HCT116 (cell line): ENCODE measurements at regions not wholly inside any gene's neighbourhood (a gene's known extent, or its start where the extent isn't known, plus 50 kb on each side); places are given as distances from the start of the nearest gene placed in this dataset.

Experiments used
- ATAC-seq: fragments of 200-7000 bp; cut with Tn5 transposase; 2 replicates; pipeline ENCODE4 v1.9.1; 2020; ENCODE audit warnings: mild to moderate bottlenecking, moderate library complexity
- BruUV-seq: library from RNA; stranded (reverse); fragments of 400-500 nt; replicated peaks from 2 replicates; lab custom pipeline; 2021; lab: Mats Ljungman, UMichigan
- CTCF ChIA-PET: fragments of 300-600 bp; sonication (Branson Sonifier 250); formaldehyde crosslinking; loops from one replicate; lab custom pipeline; 2021; ENCODE audit warnings: antibody characterized with exemption; lab: Charles Lee
- POLR2A ChIA-PET: fragments of 300-600, 350-600 bp; sonication (Branson Sonifier 250); formaldehyde crosslinking; loops from one replicate; lab custom pipeline; 2021; ENCODE audit warnings: antibody characterized with exemption; lab: Charles Lee
- RAD21 ChIA-PET, 2 experiments: fragments of 300-600 bp; sonication (Branson Sonifier 250); formaldehyde crosslinking; loops; one replicate each; lab custom pipeline; 2023; ENCODE audit warnings: low total read pairs in 2 of 2; ENCODE audit not compliant: uncharacterized antibody in 2 of 2, unreplicated experiment in 2 of 2, low non-redundant PET in 1 of 2; lab: Charles Lee
- DNase-seq: peaks from one replicate; pipeline ENCODE4 v3.0.0-alpha.2; 2010; ENCODE audit warnings: low read depth, low spot score
- H2AFZ ChIP-seq: fragments of 200-600 bp; shearing (Covaris generic), sonication (generic); 2 replicates; pipeline ENCODE4 v1.6.1; 2017; ENCODE audit warnings: low read depth, mixed run types, mixed read lengths, antibody characterized with exemption, low read length; ENCODE audit not compliant: poor library complexity, severe bottlenecking
- H3K27ac ChIP-seq: 2 replicates; pipeline ENCODE4 v1.5.1; 2012; ENCODE audit warnings: low read depth, low read length
- H3K27me3 ChIP-seq: fragments of 200-600 bp; sonication (generic); 2 replicates; pipeline ENCODE4 v1.6.1; 2016; ENCODE audit warnings: mixed run types, low read length, mixed read lengths; ENCODE audit not compliant: insufficient read depth
- H3K36me3 ChIP-seq, 2 experiments: fragments of 200-500 bp in 1 of 2; fragments of 200-600 bp in 1 of 2; sonication (Bioruptor generic) in 1 of 2; sonication (generic) in 1 of 2; 2 replicates each; pipeline versions ENCODE4 v1.5.1 to v1.6.1; 2014 to 2016; ENCODE audit warnings: low read length in 2 of 2, inconsistent platforms in 1 of 2, mixed read lengths in 1 of 2, mixed run types in 1 of 2; ENCODE audit not compliant: insufficient read depth in 2 of 2, control insufficient read depth in 1 of 2
- H3K4me1 ChIP-seq, 2 experiments: fragments of 200-600 bp in 1 of 2; sonication (generic) in 1 of 2; 2 replicates each; pipeline versions ENCODE4 v1.5.1 to v1.6.1; 2012 to 2017; ENCODE audit warnings: low read length in 2 of 2, inconsistent platforms in 1 of 2, mild to moderate bottlenecking in 1 of 2, mixed read lengths in 1 of 2, mixed run types in 1 of 2, moderate library complexity in 1 of 2; ENCODE audit not compliant: insufficient read depth in 2 of 2, control insufficient read depth in 1 of 2
- H3K4me2 ChIP-seq: fragments of 200-600 bp; sonication (generic); 2 replicates; pipeline ENCODE4 v1.6.1; 2017; ENCODE audit warnings: mixed run types, low read length, mixed read lengths
- H3K4me3 ChIP-seq, 2 experiments: fragments of 200-600 bp in 1 of 2; sonication (generic) in 1 of 2; replicated peaks in 1 of 2; 2 replicates each; pipeline ENCODE4 v1.5.1; 2011 to 2016; ENCODE audit warnings: low read length in 2 of 2, control low read depth in 1 of 2, low read depth in 1 of 2, mild to moderate bottlenecking in 1 of 2, mixed read lengths in 1 of 2, mixed run types in 1 of 2
- H3K79me2 ChIP-seq: fragments of 200-600 bp; sonication (generic); 2 replicates; pipeline ENCODE4 v1.6.1; 2017; ENCODE audit warnings: mild to moderate bottlenecking, mixed run types, low read length, moderate library complexity, mixed read lengths; ENCODE audit not compliant: insufficient read depth
- H3K9ac ChIP-seq: fragments of 200-600 bp; sonication (generic); 2 replicates; pipeline ENCODE4 v1.6.1; 2016; ENCODE audit warnings: low read length, mixed read lengths
- H3K9me2 ChIP-seq: fragments of 200-600 bp; sonication (generic), shearing (Covaris generic); 2 replicates; pipeline ENCODE4 v1.6.1; 2017; ENCODE audit warnings: mixed run types, mild to moderate bottlenecking, moderate library complexity; ENCODE audit not compliant: insufficient read depth
- H3K9me3 ChIP-seq, 2 experiments: fragments of 200-500 bp in 1 of 2; fragments of 200-600 bp in 1 of 2; sonication (Bioruptor generic) in 1 of 2; sonication (generic) in 1 of 2; 2 replicates each; pipeline ENCODE4 v1.6.1; 2014 to 2017; ENCODE audit warnings: low read length in 2 of 2, mixed read lengths in 2 of 2, inconsistent platforms in 1 of 2, low read depth in 1 of 2, mild to moderate bottlenecking in 1 of 2, mixed run types in 1 of 2, moderate library complexity in 1 of 2; ENCODE audit not compliant: control insufficient read depth in 1 of 2, insufficient read depth in 1 of 2
- H4K20me1 ChIP-seq: fragments of 200-600 bp; sonication (generic), shearing (Covaris generic); 2 replicates; pipeline ENCODE4 v1.6.1; 2017; ENCODE audit warnings: mixed run types, mild to moderate bottlenecking, moderate library complexity; ENCODE audit not compliant: insufficient read depth
- CBX3 ChIP-seq: IDR thresholded peaks from 2 replicates; pipeline ENCODE4 v1.6.1; 2012; ENCODE audit warnings: low read depth
- CEBPB ChIP-seq: IDR thresholded peaks from 2 replicates; pipeline ENCODE4 v1.6.1; 2012; ENCODE audit warnings: low read depth
- EGR1 ChIP-seq: IDR thresholded peaks from 2 replicates; pipeline ENCODE4 v1.6.1; 2012; ENCODE audit warnings: low read depth
- ELF1 ChIP-seq: IDR thresholded peaks from 2 replicates; pipeline ENCODE4 v1.6.1; 2012; ENCODE audit warnings: low read depth, borderline replicate concordance
- EZH2 ChIP-seq: fragments of 200-600 bp; sonication (generic); IDR thresholded peaks from 2 replicates; pipeline ENCODE4 v1.6.1; 2017; ENCODE audit warnings: antibody characterized with exemption, mixed run types
- FOSL1 ChIP-seq: IDR thresholded peaks from 2 replicates; pipeline ENCODE4 v1.6.1; 2012; ENCODE audit warnings: low read depth
- POLR2A ChIP-seq: IDR thresholded peaks from 2 replicates; pipeline ENCODE4 v1.7.0; 2011; ENCODE audit warnings: borderline replicate concordance; ENCODE audit not compliant: insufficient read depth, insufficient read length; ENCODE audit errors: extremely low read depth
- POLR2AphosphoS5 ChIP-seq: IDR thresholded peaks from 2 replicates; pipeline ENCODE4 v1.6.1; 2011; ENCODE audit warnings: mild to moderate bottlenecking, low read depth, low read length, moderate library complexity
- SIN3A ChIP-seq: IDR thresholded peaks from 2 replicates; pipeline ENCODE4 v1.6.1; 2012; ENCODE audit warnings: low read depth
- SP1 ChIP-seq: IDR thresholded peaks from 2 replicates; pipeline ENCODE4 v1.6.1; 2012; ENCODE audit warnings: low read depth
- TCF7L2 ChIP-seq: IDR thresholded peaks from 2 replicates; pipeline ENCODE4 v1.7.0; 2011; ENCODE audit warnings: borderline replicate concordance, inconsistent platforms; ENCODE audit not compliant: insufficient read depth, insufficient read length; ENCODE audit errors: extremely low read depth
- YY1 ChIP-seq: IDR thresholded peaks from 2 replicates; pipeline ENCODE4 v1.6.1; 2011; ENCODE audit warnings: low read length, low read depth, moderate library complexity, mild to moderate bottlenecking; ENCODE audit not compliant: insufficient replicate concordance; ENCODE audit errors: extremely low read depth
- intact Hi-C: fragments of 100-400 bp; cut with micrococcal nuclease; formaldehyde crosslinking; loops from 2 replicates; pipeline ENCODE4 v1.10.0; 2022
- TF ChIP-seq, protein P1 (sequence below): IDR thresholded peaks from 2 replicates; pipeline ENCODE4 v1.6.1; 2012
- TF ChIP-seq, protein P2 (sequence below): IDR thresholded peaks from 2 replicates; pipeline ENCODE4 v1.6.1; 2011; ENCODE audit warnings: mild to moderate bottlenecking, low read length, moderate library complexity; ENCODE audit not compliant: insufficient replicate concordance; ENCODE audit errors: extremely low read depth
- TF ChIP-seq, protein P3 (sequence below): IDR thresholded peaks from 2 replicates; pipeline ENCODE4 v1.6.1; 2012
- TF ChIP-seq, protein P4 (sequence below): IDR thresholded peaks from 2 replicates; pipeline ENCODE4 v1.6.1; 2012; ENCODE audit warnings: low read depth

DNA sequence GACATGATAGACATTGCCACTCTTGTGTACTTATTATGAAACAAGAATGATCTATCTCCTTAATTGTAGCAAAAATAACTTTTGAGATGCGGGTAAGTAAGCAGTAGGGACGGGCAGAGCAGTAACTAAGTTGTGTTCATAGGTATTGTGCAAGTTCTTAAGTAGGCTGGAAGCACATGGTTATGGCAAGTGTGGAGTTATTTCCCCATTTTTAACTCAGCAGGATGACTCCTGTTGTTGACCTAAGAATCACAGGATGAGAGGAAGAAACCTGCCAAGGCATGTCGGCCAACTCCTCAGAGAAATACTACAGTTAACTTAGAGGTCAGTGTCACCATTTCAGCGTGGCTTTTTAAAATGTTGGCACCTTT is 51.1 kb upstream of the FN1 start:
- BruUV-seq = no TSS peak
- ATAC-seq (no peak), DNase-seq (no peak)
- Histone ChIP-seq H3K9me3 (no peaks in the 10 kb centered on the region), H3K27me3 (no peaks in the 10 kb centered on the region), H3K36me3 (no peaks in the 10 kb centered on the region), H3K9ac (no peak overlapping the region), H3K79me2 (no peaks in the 10 kb centered on the region), H3K4me1 (no peaks in the 10 kb centered on the region), H3K4me3 (no peak overlapping the region), H3K27ac (no peak overlapping the region), H4K20me1 (no peaks in the 10 kb centered on the region), H3K4me2 (no peak overlapping the region), H2AFZ (no peak overlapping the region), H3K9me2 (no peaks in the 10 kb centered on the region)
- ChIA-PET RAD21 (no interaction called here), POLR2A (no interaction called here), CTCF (no interaction called here)
- intact Hi-C loops = no loop called here
- TF ChIP-seq, protein P1, sequence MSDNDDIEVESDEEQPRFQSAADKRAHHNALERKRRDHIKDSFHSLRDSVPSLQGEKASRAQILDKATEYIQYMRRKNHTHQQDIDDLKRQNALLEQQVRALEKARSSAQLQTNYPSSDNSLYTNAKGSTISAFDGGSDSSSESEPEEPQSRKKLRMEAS = no peak
- TF ChIP-seq, protein P2, sequence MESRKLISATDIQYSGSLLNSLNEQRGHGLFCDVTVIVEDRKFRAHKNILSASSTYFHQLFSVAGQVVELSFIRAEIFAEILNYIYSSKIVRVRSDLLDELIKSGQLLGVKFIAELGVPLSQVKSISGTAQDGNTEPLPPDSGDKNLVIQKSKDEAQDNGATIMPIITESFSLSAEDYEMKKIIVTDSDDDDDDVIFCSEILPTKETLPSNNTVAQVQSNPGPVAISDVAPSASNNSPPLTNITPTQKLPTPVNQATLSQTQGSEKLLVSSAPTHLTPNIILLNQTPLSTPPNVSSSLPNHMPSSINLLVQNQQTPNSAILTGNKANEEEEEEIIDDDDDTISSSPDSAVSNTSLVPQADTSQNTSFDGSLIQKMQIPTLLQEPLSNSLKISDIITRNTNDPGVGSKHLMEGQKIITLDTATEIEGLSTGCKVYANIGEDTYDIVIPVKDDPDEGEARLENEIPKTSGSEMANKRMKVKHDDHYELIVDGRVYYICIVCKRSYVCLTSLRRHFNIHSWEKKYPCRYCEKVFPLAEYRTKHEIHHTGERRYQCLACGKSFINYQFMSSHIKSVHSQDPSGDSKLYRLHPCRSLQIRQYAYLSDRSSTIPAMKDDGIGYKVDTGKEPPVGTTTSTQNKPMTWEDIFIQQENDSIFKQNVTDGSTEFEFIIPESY = no peak
- TF ChIP-seq CEBPB = no peak
- no peak for TF ChIP-seq ELF1

DNA sequence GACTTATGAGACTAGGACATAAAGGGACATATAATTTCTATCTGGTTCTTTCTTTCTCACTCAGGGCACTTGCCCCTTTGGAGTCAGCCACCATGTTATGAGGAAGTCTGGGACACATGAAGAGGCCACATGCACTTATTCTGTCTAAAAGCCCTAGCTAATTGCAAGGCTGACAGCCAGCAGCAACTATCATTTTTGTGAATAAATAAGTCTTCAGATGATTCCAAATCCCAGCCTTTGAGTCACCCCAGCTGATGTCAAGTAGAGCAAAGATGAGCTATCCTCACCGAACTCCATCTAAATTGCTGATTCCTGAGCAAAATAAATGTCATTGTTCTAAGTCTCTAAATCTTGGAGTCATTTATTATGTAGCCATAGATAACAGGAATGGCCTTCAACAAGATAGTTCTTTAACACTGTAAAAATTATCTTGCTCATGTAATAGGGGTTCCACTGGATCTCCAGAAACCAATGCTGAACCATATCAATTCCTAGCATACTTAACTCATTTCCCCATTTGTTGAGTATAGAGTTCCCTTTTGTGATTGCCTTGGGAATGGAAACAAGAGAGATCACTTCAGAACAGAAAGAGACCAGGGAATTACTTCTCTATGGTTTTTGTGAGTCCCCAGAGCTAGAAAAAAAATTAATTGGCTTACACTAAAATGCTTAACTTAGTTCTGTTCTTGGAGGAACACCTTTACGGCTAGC is 50.6 kb upstream of the FN1 start:
- DNase-seq (no peak), ATAC-seq (no peak)
- Histone ChIP-seq H3K27ac (no peak overlapping the region), H3K79me2 (no peaks in the 10 kb centered on the region), H3K9me3 (no peaks in the 10 kb centered on the region), H3K9ac (no peak overlapping the region), H3K4me3 (no peak overlapping the region), H3K4me2 (no peak overlapping the region), H4K20me1 (no peaks in the 10 kb centered on the region), H2AFZ (no peak overlapping the region), H3K27me3 (no peaks in the 10 kb centered on the region), H3K36me3 (no peaks in the 10 kb centered on the region), H3K9me2 (no peaks in the 10 kb centered on the region), H3K4me1 (no peaks in the 10 kb centered on the region)
- ChIA-PET POLR2A (no interaction called here), RAD21 (no interaction called here), CTCF (interaction anchor here (0.8 kb wide), 1 partner anchor 342 kb away, joined by 3 read pairs; no protein-coding TSS in a partner anchor)
- intact Hi-C loops = no loop called here
- BruUV-seq = no TSS peak
- TF ChIP-seq EGR1 (no peak), CBX3 (no peak), YY1 (no peak), SP1 (no peak), POLR2AphosphoS5 (no peak), FOSL1 (no peak), TCF7L2 (no peak), SIN3A (no peak), POLR2A (no peak), EZH2 (no peak)
- TF ChIP-seq, protein P3, sequence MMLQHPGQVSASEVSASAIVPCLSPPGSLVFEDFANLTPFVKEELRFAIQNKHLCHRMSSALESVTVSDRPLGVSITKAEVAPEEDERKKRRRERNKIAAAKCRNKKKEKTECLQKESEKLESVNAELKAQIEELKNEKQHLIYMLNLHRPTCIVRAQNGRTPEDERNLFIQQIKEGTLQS = no peak
- TF ChIP-seq, protein P4, sequence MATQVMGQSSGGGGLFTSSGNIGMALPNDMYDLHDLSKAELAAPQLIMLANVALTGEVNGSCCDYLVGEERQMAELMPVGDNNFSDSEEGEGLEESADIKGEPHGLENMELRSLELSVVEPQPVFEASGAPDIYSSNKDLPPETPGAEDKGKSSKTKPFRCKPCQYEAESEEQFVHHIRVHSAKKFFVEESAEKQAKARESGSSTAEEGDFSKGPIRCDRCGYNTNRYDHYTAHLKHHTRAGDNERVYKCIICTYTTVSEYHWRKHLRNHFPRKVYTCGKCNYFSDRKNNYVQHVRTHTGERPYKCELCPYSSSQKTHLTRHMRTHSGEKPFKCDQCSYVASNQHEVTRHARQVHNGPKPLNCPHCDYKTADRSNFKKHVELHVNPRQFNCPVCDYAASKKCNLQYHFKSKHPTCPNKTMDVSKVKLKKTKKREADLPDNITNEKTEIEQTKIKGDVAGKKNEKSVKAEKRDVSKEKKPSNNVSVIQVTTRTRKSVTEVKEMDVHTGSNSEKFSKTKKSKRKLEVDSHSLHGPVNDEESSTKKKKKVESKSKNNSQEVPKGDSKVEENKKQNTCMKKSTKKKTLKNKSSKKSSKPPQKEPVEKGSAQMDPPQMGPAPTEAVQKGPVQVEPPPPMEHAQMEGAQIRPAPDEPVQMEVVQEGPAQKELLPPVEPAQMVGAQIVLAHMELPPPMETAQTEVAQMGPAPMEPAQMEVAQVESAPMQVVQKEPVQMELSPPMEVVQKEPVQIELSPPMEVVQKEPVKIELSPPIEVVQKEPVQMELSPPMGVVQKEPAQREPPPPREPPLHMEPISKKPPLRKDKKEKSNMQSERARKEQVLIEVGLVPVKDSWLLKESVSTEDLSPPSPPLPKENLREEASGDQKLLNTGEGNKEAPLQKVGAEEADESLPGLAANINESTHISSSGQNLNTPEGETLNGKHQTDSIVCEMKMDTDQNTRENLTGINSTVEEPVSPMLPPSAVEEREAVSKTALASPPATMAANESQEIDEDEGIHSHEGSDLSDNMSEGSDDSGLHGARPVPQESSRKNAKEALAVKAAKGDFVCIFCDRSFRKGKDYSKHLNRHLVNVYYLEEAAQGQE = no peak
